AG10803 (cell line): ENCODE measurements at regions not wholly inside any gene's neighbourhood (a gene's known extent, or its start where the extent isn't known, plus 50 kb on each side); places are given as distances from the start of the nearest gene placed in this dataset.

Experiments
- DNase-seq: peaks from one replicate; pipeline ENCODE4 v3.0.0; 2010; ENCODE audit warnings: low read depth
- H3K4me3 ChIP-seq: 2 replicates; pipeline ENCODE4 v1.5.1; 2011; ENCODE audit warnings: mild to moderate bottlenecking, low read length, control low read depth
- TF ChIP-seq, protein P1 (sequence below): conservative IDR thresholded peaks from 2 replicates; pipeline ENCODE4 v1.5.1; 2011; ENCODE audit warnings: mild to moderate bottlenecking, low read length, control low read depth, inconsistent platforms

GRCh38 chr1:103353391-103353790, 172.1 kb upstream of the RNPC3 start:
- H3K4me3 ChIP-seq = no peak overlapping the region
- TF ChIP-seq, protein P1, sequence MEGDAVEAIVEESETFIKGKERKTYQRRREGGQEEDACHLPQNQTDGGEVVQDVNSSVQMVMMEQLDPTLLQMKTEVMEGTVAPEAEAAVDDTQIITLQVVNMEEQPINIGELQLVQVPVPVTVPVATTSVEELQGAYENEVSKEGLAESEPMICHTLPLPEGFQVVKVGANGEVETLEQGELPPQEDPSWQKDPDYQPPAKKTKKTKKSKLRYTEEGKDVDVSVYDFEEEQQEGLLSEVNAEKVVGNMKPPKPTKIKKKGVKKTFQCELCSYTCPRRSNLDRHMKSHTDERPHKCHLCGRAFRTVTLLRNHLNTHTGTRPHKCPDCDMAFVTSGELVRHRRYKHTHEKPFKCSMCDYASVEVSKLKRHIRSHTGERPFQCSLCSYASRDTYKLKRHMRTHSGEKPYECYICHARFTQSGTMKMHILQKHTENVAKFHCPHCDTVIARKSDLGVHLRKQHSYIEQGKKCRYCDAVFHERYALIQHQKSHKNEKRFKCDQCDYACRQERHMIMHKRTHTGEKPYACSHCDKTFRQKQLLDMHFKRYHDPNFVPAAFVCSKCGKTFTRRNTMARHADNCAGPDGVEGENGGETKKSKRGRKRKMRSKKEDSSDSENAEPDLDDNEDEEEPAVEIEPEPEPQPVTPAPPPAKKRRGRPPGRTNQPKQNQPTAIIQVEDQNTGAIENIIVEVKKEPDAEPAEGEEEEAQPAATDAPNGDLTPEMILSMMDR = no peak
- DNase-seq = peak; percentile 38

DNA sequence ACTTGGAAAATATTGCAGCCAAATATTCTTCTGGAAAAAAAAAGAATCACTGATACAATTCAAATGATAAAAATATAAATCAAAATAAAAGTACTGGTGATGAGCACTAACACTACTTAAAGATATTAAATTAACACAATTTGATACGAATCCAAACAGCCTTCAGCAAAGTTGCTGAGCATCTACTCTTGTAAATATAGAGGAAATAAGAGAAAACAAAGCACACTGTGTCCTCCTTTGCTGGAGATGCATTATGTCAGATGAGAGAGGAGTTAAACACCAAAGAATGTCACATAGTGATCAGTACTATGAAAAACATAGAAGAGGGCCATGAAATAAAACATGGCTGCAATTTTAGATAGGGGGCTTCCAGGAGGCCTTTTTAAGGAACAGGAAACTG, 177.4 kb upstream of the RNPC3 start:
- TF ChIP-seq, protein P1 = no peak
- H3K4me3 ChIP-seq = no peak overlapping the region

GRCh38 chr1:103344930-103345329, 180.6 kb upstream of the RNPC3 start:
- H3K4me3 ChIP-seq = no peak overlapping the region
- TF ChIP-seq, protein P1 = no peak
- no peak for DNase-seq

More for the DNA sequence above, 177.4 kb upstream of the RNPC3 start:
- DNase-seq = no peak

GRCh38 chr1:103341377-103341880, 184.1 kb upstream of the RNPC3 start:
- TF ChIP-seq, protein P1 = no peak
- H3K4me3 ChIP-seq = no peak overlapping the region
- DNase-seq = no peak

GRCh38 chr1:103337779-103338178, 187.7 kb upstream of the RNPC3 start:
- DNase-seq = no peak
- TF ChIP-seq, protein P1 = no peak
- no peak overlapping the region for H3K4me3 ChIP-seq

GRCh38 chr1:103336408-103336807, 189.1 kb upstream of the RNPC3 start:
- no peak overlapping the region for H3K4me3 ChIP-seq
- TF ChIP-seq, protein P1 = no peak
- no peak for DNase-seq

DNA sequence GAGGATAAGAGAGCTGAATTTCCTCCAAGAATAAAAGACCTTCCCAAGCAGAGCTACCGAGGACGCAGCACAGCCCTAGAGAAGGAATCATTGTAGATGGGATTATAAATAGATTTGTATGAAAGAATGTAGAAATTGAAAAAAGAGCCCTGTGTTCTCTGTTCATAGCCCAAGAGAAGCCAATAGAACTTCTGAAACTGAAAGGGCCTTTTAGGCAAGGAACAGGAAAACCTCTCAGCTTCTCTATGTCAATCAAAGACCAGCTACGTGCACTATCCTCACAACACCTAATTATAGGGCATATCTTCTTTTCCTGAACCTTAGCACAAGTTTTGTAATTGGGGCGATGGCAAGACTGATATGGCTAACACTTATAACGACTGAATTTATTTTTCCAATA, 192.4 kb upstream of the RNPC3 start:
- no peak overlapping the region for H3K4me3 ChIP-seq
- no peak for DNase-seq
- TF ChIP-seq, protein P1 = no peak
